AG09319 (cell line): ENCODE measurements at regions not wholly inside any gene's neighbourhood (a gene's known extent, or its start where the extent isn't known, plus 50 kb on each side); places are given as distances from the start of the nearest gene placed in this dataset.

Experiments
- DNase-seq: peaks from one replicate; pipeline ENCODE4 v3.0.0-alpha.2; 2010; ENCODE audit warnings: low read depth; ENCODE audit errors: extremely low read depth
- CTCF ChIP-seq: IDR thresholded peaks from 2 replicates; pipeline ENCODE4 v1.5.1; 2011; ENCODE audit warnings: low read depth, mild to moderate bottlenecking, inconsistent platforms, low read length, moderate library complexity

DNA sequence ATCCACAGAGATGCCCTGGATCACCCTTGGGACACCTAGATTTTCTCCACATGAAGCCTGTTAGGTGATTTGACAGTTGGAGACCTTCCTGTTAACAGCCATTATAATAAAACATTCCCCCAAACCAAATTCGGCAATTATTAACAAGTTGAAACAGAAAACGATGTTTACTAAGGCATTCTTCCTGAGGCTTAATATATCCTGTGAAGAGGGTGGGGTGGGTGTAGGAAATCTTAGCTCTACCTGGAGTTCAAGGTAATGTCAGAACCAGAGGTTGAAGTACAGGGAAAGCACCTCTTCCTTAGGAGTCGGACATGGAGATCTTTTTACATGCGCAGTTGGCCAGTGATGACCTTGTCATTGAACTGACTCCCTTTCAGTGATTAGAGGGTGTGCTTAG, 143.0 kb downstream of the FGF9 start:
- DNase-seq = no peak
- no peak for TF ChIP-seq CTCF

DNA sequence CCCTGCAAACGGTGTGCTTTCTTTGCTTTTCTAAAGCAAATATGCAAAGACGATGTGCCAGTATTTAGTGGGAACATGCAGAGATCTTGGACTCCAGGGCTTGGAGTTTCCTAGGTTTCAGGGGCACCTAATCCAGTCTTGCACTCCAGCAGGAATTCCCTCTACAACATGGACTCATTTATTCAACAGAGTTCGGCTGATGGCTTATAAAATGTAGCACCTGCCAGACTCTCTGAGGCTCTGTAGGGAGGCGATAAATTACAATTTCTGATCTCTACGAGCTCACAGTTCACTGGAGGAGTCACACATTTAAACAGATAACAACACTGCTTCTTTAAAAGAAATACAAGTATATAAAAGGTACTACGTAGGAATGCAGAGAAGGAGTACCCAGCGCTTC, 143.7 kb downstream of the FGF9 start:
- DNase-seq = no peak
- TF ChIP-seq CTCF = no peak

- no peak for DNase-seq
- TF ChIP-seq CTCF = no peak
Observed at GRCh38 chr13:21817878-21818277, 147.0 kb downstream of the FGF9 start.

GRCh38 chr13:21822029-21822428, 151.2 kb downstream of the FGF9 start:
- no peak for TF ChIP-seq CTCF

GRCh38 chr13:21823416-21823815, 152.5 kb downstream of the FGF9 start:
- no peak for TF ChIP-seq CTCF
- DNase-seq = no peak

More at GRCh38 chr13:21822029-21822428, 151.2 kb downstream of the FGF9 start:
- DNase-seq = no peak

GRCh38 chr13:21823949-21824348, 153.1 kb downstream of the FGF9 start:
- no peak for DNase-seq
- TF ChIP-seq CTCF = no peak

DNA sequence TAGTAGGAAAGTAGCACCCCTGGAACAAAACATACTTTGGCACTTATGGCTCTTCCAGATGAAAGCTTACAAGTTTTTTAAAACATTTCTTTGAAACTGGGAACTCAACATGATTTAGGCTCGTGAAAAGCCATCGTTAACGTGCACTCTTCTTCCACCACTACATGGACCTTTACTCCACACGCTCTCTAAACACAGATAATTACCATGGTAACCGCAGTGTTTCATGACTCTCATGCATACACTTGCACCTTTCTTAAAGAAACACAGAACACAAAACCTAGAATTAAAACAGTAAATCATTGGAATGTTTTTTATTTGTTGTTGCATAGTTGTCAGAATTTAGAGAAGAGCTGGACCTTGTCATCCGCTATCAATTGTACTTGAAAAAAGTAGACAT, 154.3 kb downstream of the FGF9 start:
- DNase-seq = no peak
- no peak for TF ChIP-seq CTCF
